DOHH2 (cell line): ENCODE measurements at regions not wholly inside any gene's neighbourhood (a gene's known extent, or its start where the extent isn't known, plus 50 kb on each side); places are given as distances from the start of the nearest gene placed in this dataset.

Experiments
- CTCF ChIP-seq: fragments of 200-600 bp; sonication (generic); IDR thresholded peaks from one replicate; pipeline ENCODE4 v1.5.1; 2014; ENCODE audit warnings: antibody characterized with exemption, mild to moderate bottlenecking, low read depth, low read length; ENCODE audit not compliant: poor library complexity, severe bottlenecking
- EZH2phosphoT487 ChIP-seq: fragments of 200-600 bp; sonication (generic); IDR thresholded peaks from 2 replicates; pipeline ENCODE4 v1.6.1; 2017; ENCODE audit warnings: borderline replicate concordance, mild to moderate bottlenecking, antibody characterized with exemption, low read length, moderate library complexity, mixed read lengths

- TF ChIP-seq CTCF (no peak), EZH2phosphoT487 (no peak)
These were observed 301.2 kb upstream of the E2F7 start for GRCh38 chr12:77366616-77367015.
